HepG2 (cell line): ENCODE measurements at regions not wholly inside any gene's neighbourhood (a gene's known extent, or its start where the extent isn't known, plus 50 kb on each side); places are given as distances from the start of the nearest gene placed in this dataset.
A peak's percentile ranks its signal among the peaks of the same experiment; 100 is the strongest.

ENCODE experiments used
- ATAC-seq: fragments of 200-7000 bp; cut with Tn5 transposase; 3 replicates; pipeline ENCODE4 v1.9.1; 2020; ENCODE audit warnings: mild to moderate bottlenecking, moderate library complexity
- BruUV-seq: library from RNA; stranded (reverse); fragments of 400-500 nt; replicated peaks from 2 replicates; lab custom pipeline; 2021; lab: Mats Ljungman, UMichigan
- CTCF ChIA-PET: fragments of 300-600 bp; formaldehyde crosslinking; extraction: SDS; loops from one replicate; lab custom pipeline; 2021; ENCODE audit warnings: low total read pairs, inconsistent platforms, low intra/inter-chr PET ratio; lab: Yijun Ruan, JAX
- POLR2A ChIA-PET: fragments of 350-600 bp; sonication (Branson Sonifier 250); formaldehyde crosslinking; loops from one replicate; lab custom pipeline; 2020; ENCODE audit warnings: antibody characterized with exemption, inconsistent platforms; lab: Yijun Ruan, JAX
- DNase-seq: peaks from one replicate; pipeline ENCODE4 v3.0.0-alpha.2; 2015; ENCODE audit warnings: low spot score
- FAIRE-seq: peaks from 3 replicates; lab custom pipeline; 2011; peaks lifted over from hg19 to GRCh38; lab: Jason Lieb, UNC
- H2AFZ ChIP-seq: one replicate; pipeline ENCODE4 v1.6.1; 2011; ENCODE audit warnings: low read length, inconsistent platforms
- H3K27ac ChIP-seq: fragments of 300-600 bp; 3 replicates; pipeline ENCODE4 v1.8.0; 2011; ENCODE audit warnings: mixed run types, mild to moderate bottlenecking, mixed read lengths, low read length, inconsistent platforms; ENCODE audit not compliant: insufficient read depth; ENCODE audit errors: extremely low read length
- H3K27me3 ChIP-seq, 2 experiments: fragments of 200-600 bp in 1 of 2; 2 replicates in 1 of 2; 3 replicates in 1 of 2; pipeline versions ENCODE4 v1.6.0 to v1.8.0; 2011; ENCODE audit warnings: low read length in 2 of 2, mild to moderate bottlenecking in 2 of 2, moderate library complexity in 2 of 2, inconsistent platforms in 1 of 2; ENCODE audit not compliant: insufficient read depth in 2 of 2, control insufficient read depth in 1 of 2
- H3K36me3 ChIP-seq, 2 experiments: fragments of 200-600 bp in 1 of 2; replicated peaks in 1 of 2; 2 replicates in 1 of 2; 3 replicates in 1 of 2; pipeline versions ENCODE4 v1.5.1 to v1.8.0; 2011; ENCODE audit warnings: low read length in 2 of 2, inconsistent platforms in 1 of 2; ENCODE audit not compliant: insufficient read depth in 2 of 2, control insufficient read depth in 1 of 2
- H3K4me1 ChIP-seq: 2 replicates; pipeline ENCODE4 v1.5.1; 2012; ENCODE audit warnings: low read length, inconsistent platforms; ENCODE audit not compliant: insufficient read depth
- H3K4me2 ChIP-seq: 2 replicates; pipeline ENCODE4 v1.6.0; 2011; ENCODE audit warnings: low read depth, low read length, inconsistent platforms
- H3K4me3 ChIP-seq, 3 experiments: fragments of 200-600 bp in 1 of 3; sonication (generic), shearing (Covaris generic) in 1 of 3; replicated peaks in 1 of 3; 2 replicates each; pipeline ENCODE4 v1.5.1; 2011 to 2016; ENCODE audit warnings: low read length in 3 of 3, inconsistent platforms in 2 of 3, low read depth in 2 of 3, mild to moderate bottlenecking in 2 of 3, control low read depth in 1 of 3, mixed read lengths in 1 of 3; ENCODE audit not compliant: insufficient read depth in 1 of 3
- H3K79me2 ChIP-seq: one replicate; pipeline ENCODE4 v1.6.1; 2011; ENCODE audit warnings: low read length, inconsistent platforms; ENCODE audit not compliant: insufficient read depth
- H3K9ac ChIP-seq: 2 replicates; pipeline ENCODE4 v1.6.0; 2011; ENCODE audit warnings: mild to moderate bottlenecking, low read depth, low read length, inconsistent platforms; ENCODE audit not compliant: insufficient read depth
- H3K9me3 ChIP-seq: 2 replicates; pipeline ENCODE4 v1.5.1; 2012; ENCODE audit warnings: mild to moderate bottlenecking, low read length
- H4K20me1 ChIP-seq: 2 replicates; pipeline ENCODE4 v1.6.0; 2011; ENCODE audit warnings: inconsistent platforms, mild to moderate bottlenecking, low read length, moderate library complexity; ENCODE audit not compliant: insufficient read depth
- ELF3 ChIP-seq: IDR thresholded peaks from 2 replicates; pipeline ENCODE4 v1.6.1; 2016; ENCODE audit warnings: missing genetic modification reagents, missing compliant biosample characterization
- GPN1 ChIP-seq: sonication (generic); formaldehyde crosslinking; IDR thresholded peaks from 2 replicates; pipeline ENCODE4 v1.5.1; 2020; ENCODE audit warnings: missing genetic modification reagents, borderline replicate concordance
- HMG20A ChIP-seq: IDR thresholded peaks from 2 replicates; pipeline ENCODE4 v1.6.1; 2016; ENCODE audit warnings: borderline replicate concordance
- ISX ChIP-seq: sonication (generic); formaldehyde crosslinking; conservative IDR thresholded peaks from 2 replicates; pipeline ENCODE4 v1.5.0; 2020; ENCODE audit warnings: missing genetic modification reagents
- MAFF ChIP-seq: IDR thresholded peaks from 2 replicates; pipeline ENCODE4 v1.6.1; 2011; ENCODE audit warnings: low read depth, low read length, improper control_type of control experiment
- MAFK ChIP-seq, 2 experiments: IDR thresholded peaks in 1 of 2; conservative IDR thresholded peaks in 1 of 2; 2 replicates each; pipeline ENCODE4 v1.6.1; 2011; ENCODE audit warnings: improper control_type of control experiment in 2 of 2, low read length in 2 of 2
- MBD4 ChIP-seq: IDR thresholded peaks from 2 replicates; pipeline ENCODE4 v1.6.1; 2012; ENCODE audit warnings: low read length, inconsistent platforms, borderline replicate concordance
- STAT5B ChIP-seq: sonication (generic); formaldehyde crosslinking; IDR thresholded peaks from 2 replicates; pipeline ENCODE4 v1.4.0; 2020; ENCODE audit warnings: missing genetic modification reagents
- U2AF2 ChIP-seq: fragments of 200-400 bp; formaldehyde crosslinking; IDR thresholded peaks from 2 replicates; pipeline ENCODE4 v1.6.1; 2017; ENCODE audit warnings: low read depth, mild to moderate bottlenecking, low read length
- ZNF12 ChIP-seq: sonication (generic); formaldehyde crosslinking; IDR thresholded peaks from 2 replicates; pipeline ENCODE4 v1.5.0; 2020; ENCODE audit warnings: missing genetic modification reagents
- ZNF225 ChIP-seq: sonication (generic); formaldehyde crosslinking; IDR thresholded peaks from 2 replicates; pipeline ENCODE4 v1.4.0; 2020; ENCODE audit warnings: mild to moderate bottlenecking, missing genetic modification reagents
- WGBS: methylation state at CpG from one replicate; pipeline ENCODE4 v1.1.6; 2017; ENCODE audit warnings: low lambda C conversion rate; 5-methylcytosine and 5-hydroxymethylcytosine counted together
- in situ Hi-C: cut with HindIII; loops from 2 replicates; pipeline ENCODE4 v1.10.0; 2017; ENCODE audit warnings: low pct_unique_long_range_greater_than_20kb; ENCODE audit not compliant: extremely low pct_ligation_motif_present
- intact Hi-C: fragments of 100-400 bp; cut with micrococcal nuclease; formaldehyde crosslinking; loops from one replicate; pipeline ENCODE4 v1.10.0; 2022; ENCODE audit not compliant: unreplicated experiment

DNA sequence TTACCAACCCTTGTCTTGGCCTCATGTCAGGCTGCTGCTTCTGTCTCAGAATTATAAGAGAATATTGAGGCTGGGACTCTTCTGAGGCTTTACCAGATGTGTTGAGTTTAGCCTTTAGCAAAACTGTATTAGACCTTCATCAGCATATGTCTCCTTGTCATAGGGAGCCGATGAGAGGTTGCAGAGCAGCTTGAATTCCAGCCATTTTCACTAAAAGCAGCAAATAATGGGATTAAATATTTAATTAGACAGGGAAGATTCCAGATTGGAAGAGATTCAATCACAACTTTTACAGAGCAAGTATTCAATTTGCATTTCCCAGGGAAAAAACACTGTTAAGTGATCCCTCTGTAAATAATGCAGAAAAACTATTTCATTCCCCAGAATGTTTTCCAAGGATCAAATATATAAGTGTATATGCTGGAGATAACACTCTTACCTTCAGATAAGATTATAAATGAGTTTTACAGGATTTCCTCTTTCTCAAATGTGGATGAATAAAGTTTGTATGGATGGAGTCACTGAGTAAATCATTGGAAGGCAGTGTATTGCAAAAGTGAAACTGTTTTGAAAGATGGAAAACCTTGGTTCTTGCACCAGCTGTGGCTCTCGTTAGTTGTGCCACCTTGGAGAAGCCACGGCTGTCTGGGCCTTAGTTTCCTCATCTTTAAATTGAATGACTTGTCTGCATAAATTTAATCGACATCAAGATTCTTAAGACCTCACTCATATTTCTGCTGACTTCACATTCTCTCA lies 466.4 kb upstream of the SGO1 start:
- TF ChIP-seq ZNF12 (CRISPR knock-in tag) = no peak
- no peak for TF ChIP-seq U2AF2
- TF ChIP-seq STAT5B (CRISPR knock-in tag) = no peak
- TF ChIP-seq ISX (CRISPR knock-in tag) = no peak
- TF ChIP-seq MAFF = 0 out of 2 replicates have a peak, but pooled peaks have one; percentile 12
- TF ChIP-seq ELF3 (CRISPR knock-in tag) = no peak
- no peak for TF ChIP-seq MBD4
- no peak for TF ChIP-seq GPN1 (CRISPR knock-in tag)
- no peak for TF ChIP-seq HMG20A (CRISPR knock-in tag)
- TF ChIP-seq MAFK (conservative IDR thresholded peaks at IDR 0.05 in 1 of 2, IDR thresholded peaks at IDR 0.05 in 1 of 2; ENCODE audit: low read length in 2 of 2) = peak; percentile 20 to 34; a peak in 2 of 4 replicates
- TF ChIP-seq ZNF225 = no peak
- no TSS peak for BruUV-seq

More for the DNA sequence above, 466.4 kb upstream of the SGO1 start:
- no peak overlapping the region for H3K4me3 ChIP-seq
- in situ Hi-C loops (no loop called here), intact Hi-C loops (no loop called here)
- no peaks in the 10 kb centered on the region for H3K4me1 ChIP-seq
- no peak overlapping the region for H3K9ac ChIP-seq
- POLR2A ChIA-PET = no interaction called here
- no peaks in the 10 kb centered on the region for H4K20me1 ChIP-seq
- ATAC-seq = no peak
- H2AFZ ChIP-seq = no peak overlapping the region
- H3K36me3 ChIP-seq = no peaks in the 10 kb centered on the region
- H3K27me3 ChIP-seq = no peaks in the 10 kb centered on the region
- DNase-seq = no peak
- no peak for FAIRE-seq
- CTCF ChIA-PET = no interaction called here
- no peak overlapping the region for H3K4me2 ChIP-seq
- H3K9me3 ChIP-seq = peaks cover 73% of the 10 kb centered on the region
- H3K79me2 ChIP-seq = no peaks in the 10 kb centered on the region
- 0% methylated on average over 4 of the region's 4 CpGs for WGBS
- no peak overlapping the region for H3K27ac ChIP-seq
